ENCODE measurements at regions not wholly inside any gene's neighbourhood (a gene's known extent, or its start where the extent isn't known, plus 50 kb on each side); places are given as distances from the start of the nearest gene placed in this dataset.

DNA sequence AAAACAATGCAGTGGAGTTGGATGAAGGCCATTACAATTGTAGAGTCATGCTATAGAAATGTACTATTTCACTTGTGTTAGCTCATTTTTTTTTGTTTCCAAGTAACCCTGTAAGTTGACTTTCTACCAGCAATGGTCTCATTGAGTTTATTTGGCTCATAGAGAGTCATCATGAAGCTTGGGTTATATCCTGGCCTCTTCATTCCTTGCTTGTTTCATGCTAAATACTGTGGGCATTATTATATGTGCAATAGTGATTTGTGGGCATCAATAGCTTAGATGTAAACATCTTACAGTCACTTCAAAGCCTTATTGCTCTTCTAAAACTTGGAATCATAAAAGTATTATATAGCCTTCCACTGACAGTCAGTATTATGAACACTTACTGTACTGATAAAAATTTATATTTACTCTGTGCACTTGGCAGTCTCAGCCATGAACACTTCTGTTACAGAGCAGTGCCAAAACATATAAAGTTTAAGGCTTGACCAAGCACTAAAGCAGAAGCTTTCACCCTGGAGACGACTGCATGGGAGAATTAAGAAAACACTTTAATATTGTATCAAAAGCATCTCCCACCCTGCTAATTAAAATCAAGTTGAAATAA is 751.2 kb downstream of the SATB2 start:
- no peak for DNase-seq (ENCODE audit: low read depth)

DNA sequence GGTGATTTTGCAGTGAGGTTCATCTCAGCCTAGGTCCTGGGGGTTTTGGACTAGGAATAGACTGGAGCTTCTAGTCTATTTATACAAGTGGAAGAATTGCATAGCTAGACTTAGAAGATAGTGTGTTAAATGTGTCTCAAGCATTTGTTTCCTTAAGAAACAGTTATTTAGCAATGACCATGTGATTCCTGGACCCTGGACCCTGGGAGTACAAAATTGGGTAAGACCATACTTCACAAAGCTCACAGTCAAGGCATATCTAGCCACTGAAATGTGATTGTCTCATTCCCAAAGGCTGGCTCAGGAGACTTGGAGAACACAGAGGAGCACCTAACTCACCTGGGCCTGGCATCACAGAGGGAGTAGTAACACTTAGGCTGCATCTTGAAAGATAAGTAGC is 754.5 kb downstream of the SATB2 start:
- DNase-seq (ENCODE audit: low read depth): no peak

DNA sequence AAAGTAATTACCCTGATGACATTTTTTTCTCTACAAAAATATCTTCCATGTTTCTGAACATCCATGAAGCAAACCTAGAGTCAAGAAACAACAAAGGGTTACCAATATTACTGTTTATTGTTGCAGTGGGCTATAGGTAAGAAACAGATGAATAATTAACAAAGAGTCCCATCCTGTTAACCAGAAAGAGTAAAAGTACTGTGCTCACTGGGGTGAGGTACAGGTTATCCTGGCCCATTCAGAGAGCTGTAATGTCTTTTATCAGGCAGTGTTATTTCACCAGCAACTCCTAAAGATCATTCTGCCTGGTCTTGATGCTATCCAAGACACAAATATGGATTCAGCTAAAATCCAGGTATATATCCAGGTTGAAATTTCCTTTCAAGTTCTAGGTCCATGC is 754.9 kb downstream of the SATB2 start:
- DNase-seq (ENCODE audit: low read depth): no peak

DNA sequence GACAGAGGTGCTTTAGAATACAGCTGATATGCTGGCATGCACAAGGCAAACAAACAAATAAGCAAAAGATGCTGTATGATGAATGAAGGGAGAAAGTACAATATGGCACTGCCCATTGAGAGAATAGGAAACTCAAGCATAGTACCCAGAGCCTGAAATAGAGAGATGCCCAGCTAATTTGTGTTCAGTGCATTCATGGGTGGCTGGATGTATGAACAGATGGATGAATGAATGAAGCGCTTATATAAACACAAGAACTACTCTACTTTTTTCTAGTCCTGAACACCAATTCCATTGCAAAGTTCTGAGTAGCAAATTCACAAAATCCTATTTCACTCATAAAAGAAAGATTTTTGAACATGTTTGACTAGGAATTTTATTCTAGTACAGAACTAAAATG is 756.3 kb downstream of the SATB2 start:
- no peak for DNase-seq (ENCODE audit: low read depth)

DNA sequence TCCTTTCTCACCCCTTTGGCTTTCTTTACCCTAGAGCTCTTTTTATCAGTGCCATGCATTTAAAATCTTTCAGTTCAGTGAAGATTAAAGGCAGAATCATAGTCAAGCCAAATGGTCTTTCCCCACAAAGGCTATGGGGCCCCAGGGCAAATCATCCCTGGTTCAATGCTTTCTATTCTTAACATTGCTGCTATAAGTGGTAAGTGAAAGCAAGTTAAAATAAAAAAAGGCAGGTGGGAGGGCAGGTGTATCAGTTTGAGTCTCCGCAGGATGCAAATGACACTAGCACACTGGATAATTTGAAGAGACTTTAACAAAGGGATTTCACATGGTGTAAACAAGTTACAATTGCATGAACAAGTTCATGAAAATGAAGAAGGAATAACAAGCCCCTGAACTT is 757.4 kb downstream of the SATB2 start:
- DNase-seq (ENCODE audit: low read depth): no peak

DNA sequence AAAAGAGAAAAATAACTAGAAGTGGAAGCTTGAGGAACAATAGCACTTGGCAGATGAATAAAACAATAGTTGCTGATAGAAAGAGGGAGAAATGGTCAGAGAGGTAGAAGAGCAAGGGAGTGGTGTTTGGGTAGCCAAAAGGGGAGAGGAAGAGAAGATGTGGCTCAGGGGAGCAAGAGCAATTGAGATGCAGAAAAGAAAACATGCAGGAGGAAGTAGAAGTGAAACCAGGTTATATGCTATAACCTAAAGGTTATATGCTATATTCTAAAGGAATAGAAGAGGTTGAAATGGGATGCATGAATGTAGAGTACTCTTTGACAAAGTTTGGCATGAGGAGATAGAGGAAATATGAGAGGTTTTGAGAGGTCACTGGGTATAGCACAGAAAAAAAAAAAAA is 759.5 kb downstream of the SATB2 start:
- DNase-seq (ENCODE audit: low read depth): no peak

DNA sequence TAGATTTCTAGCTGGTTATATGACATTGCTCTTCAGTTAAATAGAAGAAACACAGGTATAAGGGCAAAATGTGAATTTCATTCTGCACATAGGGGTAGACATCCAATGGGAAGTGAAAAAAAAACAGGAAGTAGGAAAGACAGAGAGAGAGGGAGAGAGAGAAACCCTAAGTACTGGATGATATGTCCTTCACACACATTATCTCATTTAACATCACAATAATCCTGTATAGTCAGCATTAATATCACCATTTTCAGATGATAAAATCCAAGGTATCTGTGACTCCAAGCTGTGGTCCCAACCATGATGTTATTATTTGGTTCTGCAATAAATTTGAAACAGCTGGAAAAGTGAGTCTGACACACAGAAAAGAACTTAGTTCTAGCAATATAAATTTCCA is 759.9 kb downstream of the SATB2 start:
- no peak for DNase-seq (ENCODE audit: low read depth)

DNA sequence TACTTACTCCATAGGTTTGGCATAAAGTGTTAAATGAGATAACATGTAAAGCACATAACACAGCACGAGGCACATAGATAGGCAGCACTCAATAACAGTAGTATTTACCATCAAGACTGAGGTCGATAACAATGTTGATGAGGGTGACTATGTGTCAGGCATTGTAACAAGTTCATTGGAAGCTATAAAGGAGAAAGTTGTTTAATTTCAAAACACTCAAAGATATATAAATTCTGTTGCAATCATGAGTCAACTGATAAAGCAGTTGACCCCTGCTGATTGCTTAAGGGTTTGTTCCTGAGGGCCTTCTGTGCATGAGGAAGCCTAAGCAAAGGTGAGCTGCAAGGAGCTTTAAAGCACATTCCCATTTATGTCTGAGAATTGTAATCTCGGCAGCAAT is 760.5 kb downstream of the SATB2 start:
- no peak for DNase-seq (ENCODE audit: low read depth)

DNA sequence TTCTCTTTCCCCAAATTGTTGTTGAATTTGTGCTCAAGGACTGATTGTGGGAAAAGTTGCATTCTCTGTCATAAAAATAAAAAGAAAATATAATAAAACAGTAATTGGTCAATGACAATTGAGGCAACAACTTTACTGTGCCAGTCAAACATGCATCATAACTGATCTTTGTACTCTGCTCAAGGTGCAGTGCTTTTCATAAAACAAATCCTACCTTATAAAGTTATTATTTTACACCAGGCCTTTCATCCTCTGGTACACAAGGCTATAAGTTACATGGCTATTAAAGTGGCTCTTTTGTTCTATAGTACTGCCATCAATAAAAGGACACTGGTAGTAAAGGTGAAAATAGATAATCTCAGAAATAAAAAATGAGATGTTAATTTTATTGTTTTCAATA is 761.9 kb downstream of the SATB2 start:
- no peak for DNase-seq (ENCODE audit: low read depth)

DNA sequence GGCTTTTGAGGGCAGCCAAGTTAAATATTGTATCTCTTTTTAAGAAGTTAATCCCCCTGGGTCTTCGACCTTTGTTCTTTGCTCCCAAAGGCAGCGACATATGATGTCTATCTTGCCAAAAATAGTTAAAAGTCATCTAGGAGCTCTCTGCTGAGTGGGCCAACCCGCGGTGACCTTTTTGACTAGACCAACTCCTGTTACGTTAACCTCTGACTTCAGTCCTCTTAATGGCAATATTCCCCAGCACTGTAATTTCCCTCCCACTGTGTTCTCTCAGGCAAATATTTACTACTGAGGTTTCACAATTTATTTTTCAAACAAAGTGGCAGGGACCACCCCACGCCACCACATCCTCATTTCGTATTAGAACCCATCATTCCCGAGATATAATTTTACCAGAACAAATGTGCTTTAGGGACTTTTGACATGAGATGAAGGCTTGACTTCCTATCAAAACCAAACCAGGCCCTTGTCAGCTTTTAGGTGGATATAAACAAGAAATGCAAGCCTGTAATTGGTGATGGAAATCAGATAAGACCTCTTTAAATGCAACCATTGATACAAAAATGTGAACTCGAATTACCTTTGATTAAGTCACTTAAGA is 764.7 kb downstream of the SATB2 start:
- DNase-seq (ENCODE audit: low read depth): no peak

DNA sequence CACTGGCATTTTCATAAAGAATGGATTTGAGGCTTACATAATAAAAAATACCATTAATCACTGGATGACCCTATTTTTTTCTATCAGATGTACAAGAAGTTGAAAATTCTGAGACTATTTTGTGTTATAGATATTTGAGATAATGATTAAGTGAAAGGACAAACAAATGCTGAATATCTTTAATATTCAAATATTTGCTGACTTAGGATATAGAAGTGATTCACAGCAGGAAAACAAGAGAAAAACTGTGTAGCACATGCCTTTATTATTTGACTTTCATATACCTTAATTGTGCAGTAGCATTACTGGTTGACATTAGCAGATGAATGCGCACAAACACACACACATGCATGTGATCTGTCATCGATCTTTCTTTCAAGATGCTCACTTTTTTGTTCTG is 766.5 kb downstream of the SATB2 start:
- DNase-seq (ENCODE audit: low read depth): no peak

DNA sequence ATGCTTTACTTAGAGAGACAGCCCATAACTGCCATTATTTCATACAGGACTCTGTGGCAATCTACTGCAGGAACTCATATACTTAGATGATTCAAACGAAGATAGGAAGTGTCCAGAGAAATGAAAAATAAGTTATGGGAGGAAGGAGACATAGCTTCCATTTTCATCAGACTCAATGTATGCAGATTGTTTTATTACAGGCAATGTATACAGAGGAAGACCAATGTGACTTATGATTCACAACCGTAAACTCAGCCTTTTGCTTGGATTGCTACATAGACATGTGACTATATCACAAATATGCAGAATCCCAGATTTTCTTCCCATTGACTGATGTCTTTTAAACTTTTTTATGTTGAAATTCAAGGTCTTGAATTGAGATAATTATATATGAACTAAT is 793.4 kb downstream of the SATB2 start:
- no peak for DNase-seq (ENCODE audit: low read depth)

DNA sequence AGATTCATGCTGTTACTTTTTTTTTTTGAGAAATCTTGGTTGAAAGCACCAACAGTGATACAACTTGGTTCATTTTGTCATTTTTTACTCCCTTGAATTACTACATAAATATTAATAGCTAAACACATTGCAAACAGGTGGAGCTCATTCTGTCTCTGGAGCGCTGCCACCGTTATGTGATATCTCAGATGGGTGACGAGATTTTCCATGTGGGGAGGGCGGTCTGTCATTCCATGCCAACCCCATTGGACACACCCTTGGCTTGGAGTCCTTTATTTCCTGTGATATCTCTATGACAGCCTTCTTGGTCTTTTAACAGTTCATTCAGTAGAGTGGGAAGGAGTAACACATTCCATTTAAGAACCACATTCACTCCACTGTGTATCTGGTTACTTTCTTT is 794.8 kb downstream of the SATB2 start:
- no peak for DNase-seq (ENCODE audit: low read depth)

DNA sequence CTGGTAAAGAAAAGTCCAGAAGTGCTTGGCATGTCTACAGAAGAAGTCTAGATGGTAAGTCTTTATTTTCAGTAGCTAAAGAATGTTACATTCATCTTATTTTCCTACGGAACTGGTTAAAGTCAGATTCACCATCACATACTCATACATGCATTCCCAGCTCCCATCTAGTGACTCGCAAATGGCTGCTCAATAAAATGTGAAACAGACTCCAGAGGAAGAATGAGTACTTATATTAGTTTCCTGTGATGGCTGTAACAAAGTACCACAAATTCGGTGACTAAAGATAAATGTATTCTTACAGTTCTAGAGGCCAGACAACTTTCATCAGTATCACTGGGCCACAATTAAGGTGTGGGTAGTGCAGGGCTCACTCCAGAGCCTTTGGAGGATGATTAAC is 797.2 kb downstream of the SATB2 start:
- no peak for DNase-seq (ENCODE audit: low read depth)

DNA sequence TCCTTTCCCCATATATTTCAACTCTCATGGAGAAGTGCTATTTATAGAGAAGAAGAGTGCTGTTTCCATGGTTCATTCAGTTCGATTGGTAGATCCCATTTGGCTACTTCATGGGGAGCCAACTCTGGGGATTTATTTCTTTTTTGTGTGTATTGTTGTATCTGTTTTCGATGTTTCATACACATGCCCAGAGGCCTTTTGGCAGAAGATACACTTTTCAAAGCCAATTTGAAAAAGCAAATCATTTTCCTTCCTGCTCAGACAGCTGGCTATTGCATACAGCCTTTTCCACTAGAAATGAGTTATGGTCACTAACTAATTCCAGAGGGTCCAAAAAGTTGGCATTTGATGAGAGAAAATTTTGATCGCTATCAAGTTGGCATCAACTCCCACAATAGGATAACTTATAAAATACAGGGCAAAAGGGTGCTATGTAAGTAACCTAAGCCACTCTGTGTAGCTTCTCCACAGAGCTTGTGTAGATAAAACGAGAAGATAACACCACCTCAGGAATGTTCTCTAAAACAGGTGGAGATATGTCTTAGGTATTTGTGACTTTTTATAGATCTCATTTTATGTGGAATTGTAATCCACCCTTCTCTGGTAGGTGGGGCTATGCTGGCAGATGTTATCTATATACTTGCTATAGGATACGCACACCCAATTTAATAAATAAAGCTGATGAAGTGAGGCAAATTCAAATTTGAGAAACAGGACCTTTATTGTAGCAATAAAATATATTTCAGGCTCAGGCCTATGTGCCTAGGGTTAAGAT is 798.5 kb downstream of the SATB2 start:
- DNase-seq (ENCODE audit: low read depth): no peak

DNA sequence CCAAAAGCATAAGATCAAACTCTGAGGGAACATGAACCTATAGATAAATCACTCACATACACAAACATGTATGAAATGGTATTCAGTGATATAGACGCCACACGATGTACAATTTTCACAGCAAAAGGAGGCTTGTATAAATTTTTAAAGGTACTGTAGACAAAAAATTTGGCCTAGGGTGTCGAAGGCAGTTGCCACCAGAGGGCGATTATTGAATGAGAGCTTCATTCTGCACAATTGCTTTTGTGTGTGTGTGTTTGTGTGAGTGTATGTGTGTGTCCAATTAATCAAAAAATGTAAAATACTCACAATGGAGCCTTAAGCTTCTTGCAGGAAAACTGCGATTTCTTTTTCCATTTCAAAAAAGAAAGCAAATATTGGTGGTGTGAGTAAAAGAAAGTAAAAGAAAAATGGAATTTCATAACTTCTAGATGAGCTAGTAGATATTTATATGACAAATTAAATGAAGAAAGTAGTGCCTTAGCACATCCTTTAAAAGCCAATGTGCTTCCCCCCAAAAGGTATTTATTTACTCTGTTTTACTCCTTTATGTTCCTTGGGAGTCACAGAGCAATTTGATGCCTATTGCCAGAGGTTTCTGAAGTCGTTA is 800.1 kb downstream of the SATB2 start:
- DNase-seq (ENCODE audit: low read depth): no peak

DNA sequence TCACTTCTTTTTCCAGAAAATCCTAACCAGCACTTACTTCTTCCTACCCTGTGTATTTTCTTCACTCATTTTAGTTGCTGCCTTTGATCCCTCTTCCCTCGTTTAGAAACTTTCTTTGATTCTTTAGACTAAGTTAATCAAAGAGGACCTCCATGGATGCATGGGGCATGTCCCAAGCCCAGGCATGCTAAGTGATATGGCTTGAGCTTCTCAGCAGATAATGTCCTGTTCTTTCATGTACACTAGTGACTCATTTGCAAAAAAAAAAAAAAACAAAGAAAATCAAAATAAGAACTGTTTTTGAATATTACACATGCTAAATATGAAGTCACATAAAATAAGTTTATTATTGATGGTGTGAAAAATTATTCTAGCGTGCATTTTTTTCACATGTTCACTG is 800.9 kb downstream of the SATB2 start:
- DNase-seq (ENCODE audit: low read depth): no peak

DNA sequence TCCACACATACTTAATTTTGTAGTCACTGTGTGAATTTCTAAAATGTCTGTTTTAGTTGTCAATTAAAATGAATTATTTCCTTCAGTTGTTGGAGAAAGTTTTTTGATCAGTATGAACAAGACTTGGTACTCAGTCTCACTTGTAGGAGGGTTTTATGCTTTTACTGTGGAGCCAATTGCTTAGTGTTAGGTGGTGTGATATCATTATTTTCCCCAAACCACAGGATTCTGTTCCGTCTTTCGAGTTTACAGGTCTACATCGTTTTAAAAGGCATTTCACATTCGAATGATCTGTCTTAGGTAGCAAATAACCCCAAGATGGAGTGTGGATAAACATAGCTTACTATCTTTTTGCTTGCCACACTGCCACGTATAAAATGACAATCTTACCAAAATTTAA is 803.1 kb downstream of the SATB2 start:
- no peak for DNase-seq (ENCODE audit: low read depth)

DNA sequence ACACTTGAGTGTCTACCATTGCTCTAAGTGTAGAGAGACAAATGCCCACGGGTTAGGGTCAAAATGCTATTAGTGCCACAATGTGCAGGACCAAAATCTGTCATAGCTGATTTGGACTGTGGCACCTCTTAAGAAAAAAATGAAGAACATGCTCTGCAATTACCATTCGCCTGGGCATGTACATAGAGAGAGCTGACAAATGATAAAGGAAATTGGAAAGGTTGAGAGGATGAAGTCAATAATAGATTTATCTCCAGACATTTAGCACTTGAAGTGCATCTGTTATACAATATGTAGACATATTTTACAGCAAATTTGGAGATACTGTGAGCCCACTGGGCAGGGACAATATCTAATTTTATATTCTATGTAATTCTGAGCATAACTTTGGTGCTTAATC is 804.4 kb downstream of the SATB2 start:
- no peak for DNase-seq (ENCODE audit: low read depth)

DNA sequence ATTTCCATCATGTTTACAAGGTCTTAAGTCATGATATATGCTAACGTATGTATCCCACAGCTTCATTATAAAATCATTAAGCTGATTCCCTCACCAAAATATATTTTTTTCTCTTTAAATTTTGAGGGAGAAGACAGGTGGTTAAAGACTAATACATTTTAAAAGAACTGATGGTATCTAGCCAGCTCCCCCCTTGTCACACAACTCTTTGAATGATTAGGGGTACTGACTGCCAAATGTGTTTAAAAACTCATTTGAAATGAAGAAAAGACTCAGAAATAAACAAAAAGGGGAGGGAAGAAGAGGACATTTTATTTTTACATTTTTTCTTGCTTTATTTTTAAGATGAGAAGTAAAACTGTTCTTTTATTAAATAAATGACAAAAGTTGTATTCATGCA is 805.3 kb downstream of the SATB2 start:
- no peak for DNase-seq (ENCODE audit: low read depth)

DNA sequence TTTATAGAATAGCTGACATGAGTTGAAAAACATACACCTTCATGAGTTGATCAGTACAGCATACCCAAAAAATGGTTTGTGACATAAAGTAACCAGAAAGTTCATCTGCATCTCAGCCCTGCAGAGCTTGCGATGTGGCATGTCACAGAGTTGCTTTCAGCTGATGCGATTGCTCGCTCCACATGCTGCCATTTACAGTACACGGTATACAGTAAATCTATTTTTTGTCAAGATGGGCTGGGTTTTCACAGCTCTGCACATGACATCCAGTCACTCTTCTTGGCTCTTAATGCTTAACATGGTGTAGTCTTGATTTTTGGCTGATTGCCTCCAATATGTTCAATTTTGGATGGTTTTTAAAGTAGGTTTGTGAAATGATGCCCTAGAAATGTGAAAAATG is 811.9 kb downstream of the SATB2 start:
- no peak for DNase-seq (ENCODE audit: low read depth)

DNA sequence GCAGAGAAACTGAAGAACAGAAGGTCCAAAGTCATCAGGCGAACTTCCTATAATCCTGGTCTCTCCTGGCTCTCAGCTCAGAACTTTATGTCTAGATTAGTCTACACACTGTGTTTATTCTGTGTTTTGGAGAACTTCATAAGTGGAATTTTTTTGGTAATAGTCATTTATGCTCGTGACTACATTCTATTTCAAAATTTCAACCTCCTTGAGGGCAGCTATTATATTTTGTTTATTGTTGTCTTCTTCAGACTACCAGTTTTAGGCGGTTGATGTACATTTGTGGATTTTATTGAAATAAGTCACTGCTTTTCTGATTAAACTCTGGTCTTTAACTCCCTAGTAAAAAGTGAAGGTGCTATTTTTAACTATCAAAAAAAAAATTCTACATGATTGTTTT is 816.6 kb downstream of the SATB2 start:
- DNase-seq (ENCODE audit: low read depth): no peak

DNA sequence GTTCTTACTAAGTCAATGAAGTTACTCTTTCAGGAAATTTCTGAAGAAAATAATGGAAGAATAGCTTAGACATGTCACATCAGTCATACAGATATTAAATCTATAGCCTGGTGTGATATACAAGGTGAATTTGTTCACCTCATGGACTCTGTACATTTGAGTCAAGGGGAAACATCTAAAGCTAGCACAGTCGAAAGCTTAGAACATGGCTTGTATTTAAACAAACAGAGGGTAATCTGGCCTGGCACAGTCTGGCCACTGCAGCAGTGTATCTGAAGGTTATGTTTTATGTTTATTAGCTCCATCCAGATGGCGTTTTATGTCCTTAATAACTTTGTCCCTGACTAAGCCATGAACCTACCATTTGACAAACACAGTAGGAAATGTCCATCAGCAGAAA is 817.3 kb downstream of the SATB2 start:
- no peak for DNase-seq (ENCODE audit: low read depth)
